Esophagus squamous epithelium (tissue), 5 donors: ENCODE measurements at regions not wholly inside any gene's neighbourhood (a gene's known extent, or its start where the extent isn't known, plus 50 kb on each side); places are given as distances from the start of the nearest gene placed in this dataset.

ENCODE experiments used
- DNase-seq: peaks from one replicate; lab custom pipeline; 2025; lab: John Stamatoyannopoulos, UW
- H3K27ac ChIP-seq, 4 donors: fragments of 200-600 bp; sonication (generic); one replicate each; pipeline ENCODE4 v1.5.1; 2016 to 2019; ENCODE audit warnings: mild to moderate bottlenecking in 1 of 4
- H3K27me3 ChIP-seq, 4 donors: fragments of 200-600 bp; sonication (generic); 1 replicate in 3 of 4; 2 replicates in 1 of 4; pipeline versions ENCODE4 v1.5.1 to v1.6.0; 2017 to 2021; ENCODE audit warnings: antibody characterized with exemption in 1 of 4
- H3K36me3 ChIP-seq, 3 donors: fragments of 200-600 bp; sonication (generic); one replicate each; pipeline ENCODE4 v1.5.1; 2016 to 2019
- H3K4me1 ChIP-seq, 3 donors: fragments of 200-600 bp; sonication (generic); one replicate each; pipeline ENCODE4 v1.5.1; 2017 to 2019
- H3K4me3 ChIP-seq, 4 donors: fragments of 200-600 bp; sonication (generic); 1 replicate in 3 of 4; 2 replicates in 1 of 4; pipeline ENCODE4 v1.5.1; 2016 to 2019; ENCODE audit warnings: mild to moderate bottlenecking in 2 of 4, moderate library complexity in 1 of 4
- H3K9me3 ChIP-seq, 3 donors: fragments of 200-600 bp; sonication (generic); one replicate each; pipeline ENCODE4 v1.5.1; 2016 to 2019
- POLR2A ChIP-seq, 4 donors: fragments of 450-650 bp; IDR thresholded peaks; one replicate each; pipeline ENCODE4 v1.6.1; 2017; ENCODE audit warnings: antibody characterized with exemption in 4 of 4, mild to moderate bottlenecking in 4 of 4, moderate library complexity in 3 of 4
- WGBS, 2 donors: methylation state at CpG; one replicate each; pipeline ENCODE4 v1.1.5; 2018; 5-methylcytosine and 5-hydroxymethylcytosine counted together
- intact Hi-C: fragments of 100-400 bp; cut with DNase I; formaldehyde crosslinking; loops from one replicate; pipeline ENCODE4 v1.15.0; 2022
- TF ChIP-seq, protein P1 (sequence below), 6 experiments: fragments of 450-650 bp in 4 of 6; fragments of 200-600 bp in 2 of 6; sonication (generic) in 2 of 6; IDR thresholded peaks; one replicate each; pipeline ENCODE4 v1.5.1; 2016 to 2019; ENCODE audit warnings: antibody characterized with exemption in 6 of 6, mild to moderate bottlenecking in 4 of 6, moderate library complexity in 4 of 6
- donor health status: DM: yes; HTN: yes; CAD: no.

GRCh38 chr4:181234951-181235680, 1008.1 kb upstream of the TENM3 start:
- intact Hi-C loops = no loop called here
- TF ChIP-seq, protein P1, sequence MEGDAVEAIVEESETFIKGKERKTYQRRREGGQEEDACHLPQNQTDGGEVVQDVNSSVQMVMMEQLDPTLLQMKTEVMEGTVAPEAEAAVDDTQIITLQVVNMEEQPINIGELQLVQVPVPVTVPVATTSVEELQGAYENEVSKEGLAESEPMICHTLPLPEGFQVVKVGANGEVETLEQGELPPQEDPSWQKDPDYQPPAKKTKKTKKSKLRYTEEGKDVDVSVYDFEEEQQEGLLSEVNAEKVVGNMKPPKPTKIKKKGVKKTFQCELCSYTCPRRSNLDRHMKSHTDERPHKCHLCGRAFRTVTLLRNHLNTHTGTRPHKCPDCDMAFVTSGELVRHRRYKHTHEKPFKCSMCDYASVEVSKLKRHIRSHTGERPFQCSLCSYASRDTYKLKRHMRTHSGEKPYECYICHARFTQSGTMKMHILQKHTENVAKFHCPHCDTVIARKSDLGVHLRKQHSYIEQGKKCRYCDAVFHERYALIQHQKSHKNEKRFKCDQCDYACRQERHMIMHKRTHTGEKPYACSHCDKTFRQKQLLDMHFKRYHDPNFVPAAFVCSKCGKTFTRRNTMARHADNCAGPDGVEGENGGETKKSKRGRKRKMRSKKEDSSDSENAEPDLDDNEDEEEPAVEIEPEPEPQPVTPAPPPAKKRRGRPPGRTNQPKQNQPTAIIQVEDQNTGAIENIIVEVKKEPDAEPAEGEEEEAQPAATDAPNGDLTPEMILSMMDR (IDR thresholded peaks at IDR 0.05) = no peak
- TF ChIP-seq POLR2A (IDR thresholded peaks at IDR 0.05) = no peak
- H3K27me3 ChIP-seq = no peaks in the 10 kb centered on the region

DNA sequence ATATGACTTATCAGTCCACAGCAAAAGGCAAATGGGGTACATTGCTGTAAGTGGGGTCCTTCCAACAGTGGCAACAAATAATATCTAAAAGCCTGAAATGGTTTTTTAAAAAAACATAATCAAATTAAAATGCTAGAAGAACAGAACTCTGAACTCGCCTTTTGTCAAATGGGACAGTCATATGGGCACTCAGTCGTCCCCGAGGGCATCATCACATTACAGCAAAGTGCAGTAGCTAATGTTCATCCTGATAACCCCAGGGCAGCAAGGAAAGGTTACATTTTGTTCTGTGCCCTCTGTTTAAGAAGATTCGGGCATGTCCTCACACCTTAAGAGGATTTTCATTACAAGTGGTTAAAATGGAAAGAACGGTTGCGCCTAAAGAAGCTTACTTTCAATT, 997.9 kb upstream of the TENM3 start:
- TF ChIP-seq, protein P1 (IDR thresholded peaks at IDR 0.05) = no peak
- TF ChIP-seq POLR2A (IDR thresholded peaks at IDR 0.05) = no peak
- DNase-seq = no peak
- H3K9me3 ChIP-seq = no peaks in the 10 kb centered on the region
- 84 to 86% methylated on average over 6 of the region's 6 CpGs for WGBS, 2 donors
- intact Hi-C loops = no loop called here
- H3K36me3 ChIP-seq = no peaks in the 10 kb centered on the region
- no peaks in the 10 kb centered on the region for H3K4me1 ChIP-seq
- no peaks in the 10 kb centered on the region for H3K27me3 ChIP-seq
- no peak overlapping the region for H3K27ac ChIP-seq
- H3K4me3 ChIP-seq = no peak overlapping the region

More at GRCh38 chr4:181234951-181235680, 1008.1 kb upstream of the TENM3 start:
- no peaks in the 10 kb centered on the region for H3K36me3 ChIP-seq
- no peak for DNase-seq
- 89 to 92% methylated on average over 11 to 12 of the region's 13 CpGs for WGBS, 2 donors
- H3K9me3 ChIP-seq = no peaks in the 10 kb centered on the region
- H3K4me3 ChIP-seq = no peak overlapping the region
- no peaks in the 10 kb centered on the region for H3K4me1 ChIP-seq
- no peak overlapping the region for H3K27ac ChIP-seq

DNA sequence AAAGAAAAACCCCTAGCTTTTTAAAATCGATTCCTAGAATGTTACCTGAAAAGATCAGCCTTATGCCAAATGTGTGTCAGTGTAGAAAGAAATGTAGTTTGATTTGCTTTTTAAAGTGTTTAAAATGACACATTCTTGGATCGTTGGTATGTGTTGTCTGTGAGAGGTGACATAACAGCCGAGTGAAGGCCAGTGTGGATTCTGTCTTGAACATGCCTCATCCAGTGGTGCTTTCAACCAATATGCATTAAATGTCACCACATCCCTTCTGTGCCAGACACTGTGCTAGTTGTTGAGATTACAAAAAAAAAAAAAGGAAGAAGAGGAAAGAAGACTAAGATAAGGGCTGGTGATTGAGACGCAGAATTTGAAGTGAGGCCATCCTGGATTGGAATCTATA, 994.2 kb upstream of the TENM3 start:
- WGBS, 2 donors = 56% methylated on average over 4 of the region's 4 CpGs
- no peaks in the 10 kb centered on the region for H3K36me3 ChIP-seq
- H3K4me3 ChIP-seq = no peak overlapping the region
- no peaks in the 10 kb centered on the region for H3K9me3 ChIP-seq
- TF ChIP-seq, protein P1 (IDR thresholded peaks at IDR 0.05) = no peak
- no peak for TF ChIP-seq POLR2A (IDR thresholded peaks at IDR 0.05)
- no peak overlapping the region for H3K27ac ChIP-seq
- no peak for DNase-seq
- H3K27me3 ChIP-seq = no peaks in the 10 kb centered on the region
- intact Hi-C loops = no loop called here
- H3K4me1 ChIP-seq = no peaks in the 10 kb centered on the region

DNA sequence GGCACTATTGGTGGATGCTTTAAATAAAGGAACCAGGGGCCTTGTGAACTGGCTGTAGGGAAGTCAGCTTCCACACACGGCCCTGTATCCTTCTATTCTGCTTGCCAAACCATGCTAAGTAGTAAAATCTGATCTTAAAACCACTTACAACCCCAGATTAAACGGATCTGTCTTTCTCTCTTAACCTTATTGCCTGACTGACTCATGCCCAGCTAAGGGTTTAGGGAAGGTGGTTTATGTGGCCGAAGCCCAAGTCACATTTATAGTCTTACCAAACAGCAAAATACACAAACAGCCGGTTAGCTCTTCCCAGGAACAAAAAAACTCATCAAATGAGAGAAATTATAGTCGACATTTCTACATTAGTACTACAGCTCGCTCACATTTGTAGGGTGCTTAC, 988.4 kb upstream of the TENM3 start:
- H3K4me1 ChIP-seq = no peaks in the 10 kb centered on the region
- 65 to 68% methylated on average over 6 of the region's 6 CpGs for WGBS, 2 donors
- H3K4me3 ChIP-seq = no peak overlapping the region
- no peaks in the 10 kb centered on the region for H3K36me3 ChIP-seq
- H3K27me3 ChIP-seq = no peaks in the 10 kb centered on the region
- no peaks in the 10 kb centered on the region for H3K9me3 ChIP-seq
- DNase-seq = no peak
- TF ChIP-seq, protein P1 (IDR thresholded peaks at IDR 0.05) = no peak
- TF ChIP-seq POLR2A (IDR thresholded peaks at IDR 0.05) = no peak
- H3K27ac ChIP-seq = no peak overlapping the region
- intact Hi-C loops = no loop called here

- Histone ChIP-seq H3K9me3 (no peaks in the 10 kb centered on the region), H3K36me3 (no peaks in the 10 kb centered on the region), H3K4me3 (no peak overlapping the region), H3K4me1 (no peaks in the 10 kb centered on the region), H3K27ac (no peak overlapping the region), H3K27me3 (no peaks in the 10 kb centered on the region)
- intact Hi-C loops = no loop called here
- no peak for DNase-seq
- TF ChIP-seq, protein P1 (IDR thresholded peaks at IDR 0.05) = no peak
- no peak for TF ChIP-seq POLR2A (IDR thresholded peaks at IDR 0.05)
- 4 to 17% methylated on average over 2 of the region's 2 CpGs for WGBS, 2 donors
Measured at GRCh38 chr4:181258569-181258968, 984.6 kb upstream of the TENM3 start.
